ENCODE measurements at regions not wholly inside any gene's neighbourhood (a gene's known extent, or its start where the extent isn't known, plus 50 kb on each side); places are given as distances from the start of the nearest gene placed in this dataset.

DNA sequence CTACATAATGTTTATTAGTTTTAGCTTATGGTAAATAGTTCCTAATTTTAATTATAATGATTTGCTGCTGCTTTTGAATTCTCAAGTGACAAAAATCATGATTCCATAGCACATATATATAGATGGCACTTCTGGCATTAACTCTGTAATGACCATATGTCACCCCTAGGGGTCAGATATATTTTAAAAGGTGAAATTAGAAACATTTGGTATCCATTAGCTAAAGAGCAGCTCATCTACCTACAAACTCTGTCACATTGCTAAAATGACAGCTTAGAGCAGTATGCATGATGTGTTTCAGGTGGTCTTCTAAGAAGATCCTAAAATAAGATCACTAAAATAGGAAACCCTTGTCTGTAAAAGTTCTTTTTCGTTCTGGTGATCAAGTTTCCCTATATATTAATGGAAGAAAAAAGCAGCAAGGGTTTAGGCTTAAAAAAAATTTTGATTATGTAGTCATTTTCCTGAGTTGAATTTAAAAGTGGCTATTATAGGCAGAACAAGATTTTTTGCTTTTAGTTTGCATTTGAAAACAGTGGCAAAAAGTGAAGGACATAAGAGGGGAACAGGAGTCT is 157.7 kb upstream of the POU5F2 start:
- Histone ChIP-seq H3K79me2 (ENCODE audit: insufficient read depth, low read depth, low read length) (no peaks in the 10 kb centered on the region), H3K9me3 (ENCODE audit: low read length) (no peaks in the 10 kb centered on the region), H3K4me3 (ENCODE audit: low read depth, low read length, poor library complexity, severe bottlenecking) (no peak overlapping the region), H4K20me1 (ENCODE audit: insufficient read depth, low read length) (no peaks in the 10 kb centered on the region), H3K4me1 (ENCODE audit: insufficient read depth, low read length, poor library complexity, severe bottlenecking) (no peaks in the 10 kb centered on the region), H3K27ac (ENCODE audit: low read depth, low read length, poor library complexity, severe bottlenecking) (no peak overlapping the region), H2AFZ (ENCODE audit: low read length) (no peak overlapping the region), H3K36me3 (ENCODE audit: insufficient read depth, low read length) (no peaks in the 10 kb centered on the region), H3K4me2 (ENCODE audit: low read length) (no peak overlapping the region), H3K9me2 (ENCODE audit: insufficient read depth, low read length) (no peaks in the 10 kb centered on the region)
- TF ChIP-seq, protein P1, sequence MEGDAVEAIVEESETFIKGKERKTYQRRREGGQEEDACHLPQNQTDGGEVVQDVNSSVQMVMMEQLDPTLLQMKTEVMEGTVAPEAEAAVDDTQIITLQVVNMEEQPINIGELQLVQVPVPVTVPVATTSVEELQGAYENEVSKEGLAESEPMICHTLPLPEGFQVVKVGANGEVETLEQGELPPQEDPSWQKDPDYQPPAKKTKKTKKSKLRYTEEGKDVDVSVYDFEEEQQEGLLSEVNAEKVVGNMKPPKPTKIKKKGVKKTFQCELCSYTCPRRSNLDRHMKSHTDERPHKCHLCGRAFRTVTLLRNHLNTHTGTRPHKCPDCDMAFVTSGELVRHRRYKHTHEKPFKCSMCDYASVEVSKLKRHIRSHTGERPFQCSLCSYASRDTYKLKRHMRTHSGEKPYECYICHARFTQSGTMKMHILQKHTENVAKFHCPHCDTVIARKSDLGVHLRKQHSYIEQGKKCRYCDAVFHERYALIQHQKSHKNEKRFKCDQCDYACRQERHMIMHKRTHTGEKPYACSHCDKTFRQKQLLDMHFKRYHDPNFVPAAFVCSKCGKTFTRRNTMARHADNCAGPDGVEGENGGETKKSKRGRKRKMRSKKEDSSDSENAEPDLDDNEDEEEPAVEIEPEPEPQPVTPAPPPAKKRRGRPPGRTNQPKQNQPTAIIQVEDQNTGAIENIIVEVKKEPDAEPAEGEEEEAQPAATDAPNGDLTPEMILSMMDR (conservative IDR thresholded peaks at IDR 0.05; ENCODE audit: low read length), result peak; percentile 81
- TF ChIP-seq EZH2phosphoT487 (IDR thresholded peaks at IDR 0.05; ENCODE audit: borderline replicate concordance, low read depth, low read length), result no peak
- CTCF ChIA-PET (ENCODE audit: unreplicated experiment), result no interaction called here
- BruUV-seq (replicated peaks), result no TSS peak
- POLR2A ChIA-PET, result interaction anchor here (0.6 kb wide), 2 partner anchors 10 to 861 kb away, joined by 3 read pairs; no protein-coding TSS in a partner anchor
- intact Hi-C loops (cut with micrococcal nuclease; ENCODE audit: unreplicated experiment), result no loop called here
- peak; percentile 18 for DNase-seq (ENCODE audit: low spot score)

DNA sequence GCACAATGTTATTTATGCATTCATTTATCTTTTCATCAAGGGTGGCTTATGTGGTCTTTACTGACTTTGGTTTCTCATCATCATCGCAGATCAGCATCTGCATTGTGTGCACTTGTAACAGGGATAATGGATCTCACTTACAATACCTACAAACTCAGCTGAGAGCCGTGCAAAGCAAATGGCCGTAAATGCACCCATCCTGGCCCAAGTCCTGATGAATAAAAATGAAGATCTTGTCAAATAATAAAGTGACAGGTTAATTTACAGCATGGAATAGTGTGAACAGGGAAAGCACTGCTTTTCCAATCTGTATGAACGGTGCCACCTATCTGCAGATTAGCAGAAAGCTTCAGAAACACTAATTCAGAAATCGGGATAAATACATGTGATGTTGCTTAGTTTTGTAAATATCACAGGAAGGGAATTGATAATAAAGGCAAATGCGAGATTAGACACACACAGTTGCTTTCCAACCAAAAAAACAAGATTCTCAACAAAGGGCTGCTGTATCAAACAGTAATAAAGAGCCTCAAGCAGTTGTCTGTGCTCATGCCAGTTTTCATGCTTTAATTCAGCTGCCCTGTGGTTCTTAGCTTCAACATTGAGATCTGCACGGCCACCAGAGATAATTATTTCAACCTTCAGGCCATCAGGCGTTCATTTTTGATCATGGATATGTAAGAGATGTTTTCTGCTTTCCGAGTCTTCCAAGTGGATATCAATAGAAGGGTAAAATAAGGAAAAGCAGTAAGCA is 153.4 kb upstream of the POU5F2 start:
- no peaks in the 10 kb centered on the region for H4K20me1 ChIP-seq (ENCODE audit: insufficient read depth, low read length)
- no peaks in the 10 kb centered on the region for H3K9me2 ChIP-seq (ENCODE audit: insufficient read depth, low read length)
- no peak for TF ChIP-seq EZH2phosphoT487 (IDR thresholded peaks at IDR 0.05; ENCODE audit: borderline replicate concordance, low read depth, low read length)
- TF ChIP-seq, protein P1 (conservative IDR thresholded peaks at IDR 0.05; ENCODE audit: low read length), result peak; percentile 66
- DNase-seq (ENCODE audit: low spot score), result no peak
- no peaks in the 10 kb centered on the region for H3K9me3 ChIP-seq (ENCODE audit: low read length)
- no peak overlapping the region for H3K4me2 ChIP-seq (ENCODE audit: low read length)
- no peaks in the 10 kb centered on the region for H3K79me2 ChIP-seq (ENCODE audit: insufficient read depth, low read depth, low read length)
- H3K27ac ChIP-seq (ENCODE audit: low read depth, low read length, poor library complexity, severe bottlenecking), result no peak overlapping the region
- no TSS peak for BruUV-seq (replicated peaks)
- no peaks in the 10 kb centered on the region for H3K36me3 ChIP-seq (ENCODE audit: insufficient read depth, low read length)
- intact Hi-C loops (cut with micrococcal nuclease; ENCODE audit: unreplicated experiment), result no loop called here
- no peak overlapping the region for H2AFZ ChIP-seq (ENCODE audit: low read length)
- no peaks in the 10 kb centered on the region for H3K4me1 ChIP-seq (ENCODE audit: insufficient read depth, low read length, poor library complexity, severe bottlenecking)
- ChIA-PET POLR2A (no interaction called here), CTCF (ENCODE audit: unreplicated experiment) (no interaction called here)
- no peak overlapping the region for H3K4me3 ChIP-seq (ENCODE audit: low read depth, low read length, poor library complexity, severe bottlenecking)

DNA sequence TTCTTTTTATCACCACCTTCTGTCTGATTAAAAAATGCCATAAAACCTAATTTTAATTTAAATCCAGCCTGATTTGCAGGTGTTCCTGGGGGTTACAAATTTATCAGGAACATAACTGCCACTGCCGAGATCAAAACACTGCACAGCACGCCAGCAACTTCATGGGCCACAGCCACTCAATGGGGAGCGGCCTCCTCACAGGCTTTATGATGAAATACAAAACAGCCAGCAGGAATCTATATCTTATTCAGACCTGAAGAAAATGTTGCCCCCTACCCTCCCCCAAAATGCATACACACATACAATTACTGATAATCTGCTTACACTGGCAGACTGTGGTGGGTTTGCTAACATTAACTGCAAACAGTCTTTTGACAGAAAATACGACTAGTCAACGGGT is 151.7 kb upstream of the POU5F2 start:
- Histone ChIP-seq H3K79me2 (ENCODE audit: insufficient read depth, low read depth, low read length) (no peaks in the 10 kb centered on the region), H3K27ac (ENCODE audit: low read depth, low read length, poor library complexity, severe bottlenecking) (no peak overlapping the region), H4K20me1 (ENCODE audit: insufficient read depth, low read length) (no peaks in the 10 kb centered on the region), H3K4me2 (ENCODE audit: low read length) (no peak overlapping the region), H3K9me2 (ENCODE audit: insufficient read depth, low read length) (no peaks in the 10 kb centered on the region), H2AFZ (ENCODE audit: low read length) (no peak overlapping the region), H3K36me3 (ENCODE audit: insufficient read depth, low read length) (no peaks in the 10 kb centered on the region), H3K9me3 (ENCODE audit: low read length) (no peaks in the 10 kb centered on the region), H3K4me3 (ENCODE audit: low read depth, low read length, poor library complexity, severe bottlenecking) (no peak overlapping the region), H3K4me1 (ENCODE audit: insufficient read depth, low read length, poor library complexity, severe bottlenecking) (no peaks in the 10 kb centered on the region)
- no TSS peak for BruUV-seq (replicated peaks)
- CTCF ChIA-PET (ENCODE audit: unreplicated experiment), result no interaction called here
- DNase-seq (ENCODE audit: low spot score), result no peak
- intact Hi-C loops (cut with micrococcal nuclease; ENCODE audit: unreplicated experiment), result no loop called here
- no peak for TF ChIP-seq EZH2phosphoT487 (IDR thresholded peaks at IDR 0.05; ENCODE audit: borderline replicate concordance, low read depth, low read length)
- TF ChIP-seq, protein P1 (conservative IDR thresholded peaks at IDR 0.05; ENCODE audit: low read length), result no peak
- POLR2A ChIA-PET, result no interaction called here
